ENCODE measurements at regions not wholly inside any gene's neighbourhood (a gene's known extent, or its start where the extent isn't known, plus 50 kb on each side); places are given as distances from the start of the nearest gene placed in this dataset.

- Histone ChIP-seq H3K27ac (no peak overlapping the region), H3K27me3 (no peaks in the 10 kb centered on the region), H3K9me3 (no peaks in the 10 kb centered on the region), H3K36me3 (no peaks in the 10 kb centered on the region), H3K4me3 (no peak overlapping the region), H3K4me1 (no peaks in the 10 kb centered on the region)
- intact Hi-C loops (cut with DNase I), result no loop called here
- TF ChIP-seq, protein P1, sequence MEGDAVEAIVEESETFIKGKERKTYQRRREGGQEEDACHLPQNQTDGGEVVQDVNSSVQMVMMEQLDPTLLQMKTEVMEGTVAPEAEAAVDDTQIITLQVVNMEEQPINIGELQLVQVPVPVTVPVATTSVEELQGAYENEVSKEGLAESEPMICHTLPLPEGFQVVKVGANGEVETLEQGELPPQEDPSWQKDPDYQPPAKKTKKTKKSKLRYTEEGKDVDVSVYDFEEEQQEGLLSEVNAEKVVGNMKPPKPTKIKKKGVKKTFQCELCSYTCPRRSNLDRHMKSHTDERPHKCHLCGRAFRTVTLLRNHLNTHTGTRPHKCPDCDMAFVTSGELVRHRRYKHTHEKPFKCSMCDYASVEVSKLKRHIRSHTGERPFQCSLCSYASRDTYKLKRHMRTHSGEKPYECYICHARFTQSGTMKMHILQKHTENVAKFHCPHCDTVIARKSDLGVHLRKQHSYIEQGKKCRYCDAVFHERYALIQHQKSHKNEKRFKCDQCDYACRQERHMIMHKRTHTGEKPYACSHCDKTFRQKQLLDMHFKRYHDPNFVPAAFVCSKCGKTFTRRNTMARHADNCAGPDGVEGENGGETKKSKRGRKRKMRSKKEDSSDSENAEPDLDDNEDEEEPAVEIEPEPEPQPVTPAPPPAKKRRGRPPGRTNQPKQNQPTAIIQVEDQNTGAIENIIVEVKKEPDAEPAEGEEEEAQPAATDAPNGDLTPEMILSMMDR (IDR thresholded peaks at IDR 0.05), result no peak
- no peak for DNase-seq
- ATAC-seq, result no peak
Measured at GRCh38 chr18:34033968-34034367, 190.7 kb downstream of the NOL4 start.

DNA sequence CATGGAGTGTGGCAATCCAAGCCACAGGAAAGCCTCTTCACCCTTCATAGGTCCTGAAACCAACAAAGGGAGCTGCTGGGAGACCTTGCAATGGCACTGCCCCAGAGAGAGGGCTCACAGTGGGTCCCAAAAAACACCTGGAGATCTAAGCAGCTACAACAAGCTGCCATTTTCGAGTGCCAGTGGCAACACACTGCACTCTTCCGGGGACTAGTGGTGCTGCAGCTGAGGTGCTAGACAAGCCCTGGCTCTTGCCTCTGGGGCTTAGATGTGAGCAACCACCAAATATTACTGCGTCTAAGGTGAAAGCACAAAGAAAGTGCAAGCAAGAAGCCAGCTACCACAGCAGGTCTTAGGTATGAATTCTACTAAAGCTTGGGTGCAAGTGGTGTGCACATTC, 192.9 kb downstream of the NOL4 start:
- Histone ChIP-seq H3K36me3 (no peaks in the 10 kb centered on the region), H3K9me3 (no peaks in the 10 kb centered on the region), H3K27ac (no peak overlapping the region), H3K27me3 (no peaks in the 10 kb centered on the region), H3K4me3 (no peak overlapping the region), H3K4me1 (no peaks in the 10 kb centered on the region)
- no peak for DNase-seq
- TF ChIP-seq, protein P1 (IDR thresholded peaks at IDR 0.05), result no peak
- intact Hi-C loops (cut with DNase I), result no loop called here
- ATAC-seq, result no peak

- intact Hi-C loops (cut with DNase I), result no loop called here
- no peak for DNase-seq
- no peaks in the 10 kb centered on the region for H3K27me3 ChIP-seq
- TF ChIP-seq, protein P1 (IDR thresholded peaks at IDR 0.05), result no peak
- H3K36me3 ChIP-seq, result no peaks in the 10 kb centered on the region
- no peaks in the 10 kb centered on the region for H3K4me1 ChIP-seq
- no peaks in the 10 kb centered on the region for H3K9me3 ChIP-seq
- H3K4me3 ChIP-seq, result no peak overlapping the region
- no peak overlapping the region for H3K27ac ChIP-seq
- ATAC-seq, result no peak
Measured at GRCh38 chr18:34028324-34028723, 196.4 kb downstream of the NOL4 start.

DNA sequence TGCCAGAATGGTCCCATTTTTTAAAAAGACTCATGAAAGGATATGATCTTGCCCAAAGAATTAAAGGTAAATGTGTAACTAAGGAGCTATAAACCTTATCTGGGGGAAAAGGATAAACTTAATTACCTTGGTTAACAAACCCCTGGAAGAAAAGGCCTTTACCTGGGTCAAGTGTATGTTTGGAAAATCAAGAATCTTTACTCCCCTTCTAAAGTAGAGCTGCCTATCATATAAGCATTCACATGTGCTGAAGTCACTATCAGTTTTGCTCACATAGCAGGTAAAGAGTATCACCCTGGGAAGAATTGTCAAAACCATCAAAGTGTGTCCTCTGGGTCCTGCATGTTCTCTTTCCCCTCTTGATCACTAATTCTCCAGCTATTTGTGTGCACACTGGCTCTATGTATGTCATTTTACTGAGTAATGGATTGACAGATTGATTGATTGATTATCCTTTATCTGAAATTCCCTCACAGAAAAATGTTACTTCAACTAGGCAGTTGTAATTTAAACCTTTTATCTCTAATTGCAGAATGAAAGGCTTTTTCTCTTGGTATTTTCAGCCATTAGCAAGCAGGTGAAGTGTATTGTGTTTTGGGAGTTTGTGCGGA, 199.4 kb downstream of the NOL4 start:
- ATAC-seq, result no peak
- no peaks in the 10 kb centered on the region for H3K9me3 ChIP-seq
- intact Hi-C loops (cut with DNase I), result no loop called here
- no peak overlapping the region for H3K4me3 ChIP-seq
- no peak for DNase-seq
- H3K27me3 ChIP-seq, result no peaks in the 10 kb centered on the region
- H3K36me3 ChIP-seq, result no peaks in the 10 kb centered on the region
- TF ChIP-seq, protein P1 (IDR thresholded peaks at IDR 0.05), result no peak
- no peak overlapping the region for H3K27ac ChIP-seq
- no peaks in the 10 kb centered on the region for H3K4me1 ChIP-seq

DNA sequence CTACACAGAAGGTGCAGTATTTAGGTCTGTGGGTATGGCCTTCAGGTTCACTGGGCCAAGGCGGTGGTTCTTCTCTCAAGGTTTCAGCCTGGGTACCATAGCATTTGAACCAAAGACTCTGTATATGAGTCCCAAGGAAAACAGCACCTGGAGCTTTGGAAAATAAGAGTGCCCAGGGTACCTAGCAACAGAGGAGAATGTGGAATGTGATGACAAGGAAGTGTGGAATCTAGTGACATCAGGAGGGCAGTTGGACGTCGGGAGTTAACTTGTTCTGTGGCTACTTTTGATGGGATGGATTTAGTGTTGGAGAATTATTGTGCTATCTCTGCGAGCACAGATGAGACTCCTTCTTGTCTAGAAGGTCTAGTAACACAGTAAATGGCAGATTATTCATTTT, 201.2 kb downstream of the NOL4 start:
- TF ChIP-seq, protein P1 (IDR thresholded peaks at IDR 0.05), result no peak
- Histone ChIP-seq H3K36me3 (no peaks in the 10 kb centered on the region), H3K4me3 (no peak overlapping the region), H3K9me3 (no peaks in the 10 kb centered on the region), H3K4me1 (no peaks in the 10 kb centered on the region), H3K27me3 (no peaks in the 10 kb centered on the region), H3K27ac (no peak overlapping the region)
- intact Hi-C loops (cut with DNase I), result no loop called here
- DNase-seq (no peak), ATAC-seq (no peak)

- Histone ChIP-seq H3K27ac (no peak overlapping the region), H3K4me1 (no peaks in the 10 kb centered on the region), H3K4me3 (no peak overlapping the region), H3K27me3 (no peaks in the 10 kb centered on the region), H3K9me3 (no peaks in the 10 kb centered on the region), H3K36me3 (no peaks in the 10 kb centered on the region)
- ATAC-seq (no peak), DNase-seq (no peak)
- TF ChIP-seq, protein P1 (IDR thresholded peaks at IDR 0.05), result no peak
- intact Hi-C loops (cut with DNase I), result no loop called here
Measured at GRCh38 chr18:34018336-34018735, 206.4 kb downstream of the NOL4 start.
